ENCODE measurements at regions not wholly inside any gene's neighbourhood (a gene's known extent, or its start where the extent isn't known, plus 50 kb on each side); places are given as distances from the start of the nearest gene placed in this dataset.

DNA sequence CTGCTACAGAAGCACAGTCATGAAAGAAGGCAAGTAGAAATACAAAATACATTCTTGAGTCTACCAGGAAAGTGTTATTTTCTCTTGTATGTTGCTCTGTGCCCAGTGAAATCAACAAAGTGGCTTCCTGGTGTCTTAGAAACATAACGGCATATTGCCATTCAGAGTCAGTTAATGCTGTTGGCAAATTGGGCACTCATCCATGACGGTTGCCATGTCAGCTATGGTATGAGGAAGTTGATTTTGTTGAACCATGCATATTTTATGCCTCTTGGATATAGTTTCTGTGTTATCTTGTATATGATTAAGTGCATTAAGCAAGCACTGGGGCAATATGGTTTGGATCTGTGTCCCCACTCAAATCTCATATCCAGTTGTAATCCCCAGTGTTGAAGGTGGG lies 153.1 kb upstream of the CXADR start:
- no peak overlapping the region for H3K27ac ChIP-seq
- TF ChIP-seq ZFX (IDR thresholded peaks at IDR 0.05): no peak
- TF ChIP-seq, protein P1, sequence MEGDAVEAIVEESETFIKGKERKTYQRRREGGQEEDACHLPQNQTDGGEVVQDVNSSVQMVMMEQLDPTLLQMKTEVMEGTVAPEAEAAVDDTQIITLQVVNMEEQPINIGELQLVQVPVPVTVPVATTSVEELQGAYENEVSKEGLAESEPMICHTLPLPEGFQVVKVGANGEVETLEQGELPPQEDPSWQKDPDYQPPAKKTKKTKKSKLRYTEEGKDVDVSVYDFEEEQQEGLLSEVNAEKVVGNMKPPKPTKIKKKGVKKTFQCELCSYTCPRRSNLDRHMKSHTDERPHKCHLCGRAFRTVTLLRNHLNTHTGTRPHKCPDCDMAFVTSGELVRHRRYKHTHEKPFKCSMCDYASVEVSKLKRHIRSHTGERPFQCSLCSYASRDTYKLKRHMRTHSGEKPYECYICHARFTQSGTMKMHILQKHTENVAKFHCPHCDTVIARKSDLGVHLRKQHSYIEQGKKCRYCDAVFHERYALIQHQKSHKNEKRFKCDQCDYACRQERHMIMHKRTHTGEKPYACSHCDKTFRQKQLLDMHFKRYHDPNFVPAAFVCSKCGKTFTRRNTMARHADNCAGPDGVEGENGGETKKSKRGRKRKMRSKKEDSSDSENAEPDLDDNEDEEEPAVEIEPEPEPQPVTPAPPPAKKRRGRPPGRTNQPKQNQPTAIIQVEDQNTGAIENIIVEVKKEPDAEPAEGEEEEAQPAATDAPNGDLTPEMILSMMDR (conservative IDR thresholded peaks at IDR 0.05): no peak

DNA sequence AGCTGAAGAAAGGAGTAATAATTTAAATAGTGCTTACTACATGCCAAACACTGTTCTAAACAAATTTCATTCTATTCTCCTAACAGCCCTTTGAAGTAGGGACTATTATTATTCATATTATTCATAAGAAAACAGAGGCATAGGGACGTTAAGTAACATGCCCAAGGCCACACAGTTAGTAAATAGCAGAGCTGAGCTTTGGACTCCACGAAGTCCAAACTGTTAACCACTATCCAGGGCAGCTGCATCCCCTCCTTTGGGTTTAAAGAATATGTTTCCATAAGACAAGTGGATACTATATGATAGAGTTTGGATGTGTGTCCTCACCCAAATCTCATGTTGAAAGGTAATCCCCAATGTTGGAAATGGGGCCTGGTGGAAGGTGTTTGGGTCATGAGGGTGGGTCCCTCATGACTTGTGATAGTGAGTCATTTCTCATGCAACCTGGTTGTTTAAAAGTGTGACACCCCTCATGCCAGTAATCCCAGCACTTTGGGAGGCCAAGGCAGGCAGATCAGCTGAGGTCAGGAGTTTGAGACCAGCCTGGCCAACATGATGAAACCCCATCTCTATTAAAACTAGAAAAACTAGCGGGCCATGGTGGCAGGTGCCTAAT lies 144.0 kb upstream of the CXADR start:
- no peak overlapping the region for H3K27ac ChIP-seq
- TF ChIP-seq, protein P1 (conservative IDR thresholded peaks at IDR 0.05): no peak
- no peak for TF ChIP-seq ZFX (IDR thresholded peaks at IDR 0.05)

DNA sequence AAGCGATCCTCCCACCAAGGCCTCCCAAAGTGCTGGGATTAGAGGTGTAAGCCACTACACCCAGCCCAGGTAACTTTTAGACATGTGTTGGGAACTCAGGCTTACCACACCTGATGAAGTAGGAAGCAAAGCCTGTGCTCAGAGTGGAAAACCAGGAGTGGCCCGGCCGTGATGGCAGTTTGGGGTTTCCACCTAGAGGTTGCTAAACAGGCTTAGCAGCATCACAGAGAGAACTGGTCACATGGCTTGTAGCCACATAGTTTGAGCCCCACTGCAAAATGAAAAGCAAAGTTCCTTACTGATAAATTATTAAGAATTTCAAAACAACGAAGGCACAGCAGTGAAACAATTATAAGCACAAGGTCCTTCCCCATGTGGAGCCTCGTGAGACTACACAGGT lies 142.6 kb upstream of the CXADR start:
- TF ChIP-seq, protein P1 (conservative IDR thresholded peaks at IDR 0.05): no peak
- TF ChIP-seq ZFX (IDR thresholded peaks at IDR 0.05): no peak
- H3K27ac ChIP-seq: no peak overlapping the region

DNA sequence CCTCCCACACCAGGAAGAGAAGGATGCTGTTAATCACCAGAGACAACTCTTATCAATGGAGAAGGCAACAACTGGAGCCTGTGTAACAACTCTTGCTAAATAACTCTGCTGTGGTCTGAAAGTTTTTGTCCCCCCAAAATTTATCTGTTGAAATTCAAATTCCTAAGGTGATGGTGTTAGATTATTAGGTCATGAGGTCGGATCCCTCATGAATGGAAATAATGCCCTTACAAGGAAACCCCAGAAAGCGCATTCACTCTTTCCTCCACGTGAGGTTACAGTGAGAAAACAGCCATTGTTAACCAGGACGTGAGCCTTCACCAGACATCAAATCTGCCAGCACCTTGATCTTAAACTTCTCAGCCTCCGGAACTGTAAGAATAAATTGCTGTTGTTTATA lies 141.9 kb upstream of the CXADR start:
- H3K27ac ChIP-seq: no peak overlapping the region
- TF ChIP-seq ZFX (IDR thresholded peaks at IDR 0.05): no peak
- TF ChIP-seq, protein P1 (conservative IDR thresholded peaks at IDR 0.05): no peak

DNA sequence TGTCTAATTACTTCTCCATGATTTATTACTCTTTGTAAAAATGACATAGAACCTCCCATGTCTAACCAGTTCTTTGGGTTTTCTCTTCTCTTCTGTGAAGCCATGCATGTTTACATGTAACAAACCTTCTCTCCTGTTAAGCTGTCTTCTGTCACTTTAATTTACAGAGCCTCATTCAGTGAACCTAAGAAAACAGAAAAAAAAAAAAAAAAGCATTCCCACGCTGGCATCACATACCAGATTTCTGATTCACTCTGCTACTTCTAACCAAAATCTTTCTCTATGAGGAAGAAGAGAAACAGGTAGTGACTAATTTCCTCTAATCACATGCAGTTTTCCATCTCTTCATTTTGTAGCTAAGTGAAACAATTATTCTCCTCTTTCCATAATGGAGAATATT lies 141.4 kb upstream of the CXADR start:
- H3K27ac ChIP-seq: no peak overlapping the region
- TF ChIP-seq, protein P1 (conservative IDR thresholded peaks at IDR 0.05): no peak
- TF ChIP-seq ZFX (IDR thresholded peaks at IDR 0.05): no peak

DNA sequence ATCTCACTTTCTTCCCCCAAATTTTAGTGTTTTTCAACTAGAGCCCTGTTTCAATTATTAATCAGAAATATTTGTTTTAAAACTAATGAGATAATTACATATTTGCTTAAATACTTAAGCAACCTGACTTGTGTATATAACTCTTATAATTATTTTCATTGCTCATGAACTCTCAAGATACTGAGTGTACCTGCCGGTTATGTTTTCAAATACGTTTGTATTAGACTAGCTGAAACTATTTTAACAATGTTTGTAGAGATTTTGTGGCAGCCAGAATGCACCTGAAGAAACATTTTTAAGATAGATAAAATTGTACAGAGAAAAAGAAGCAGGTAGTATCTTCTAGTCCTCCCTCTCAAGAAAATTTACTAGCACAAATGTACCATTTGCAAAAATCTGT lies 140.6 kb upstream of the CXADR start:
- no peak for TF ChIP-seq ZFX (IDR thresholded peaks at IDR 0.05)
- TF ChIP-seq, protein P1 (conservative IDR thresholded peaks at IDR 0.05): no peak
- no peak overlapping the region for H3K27ac ChIP-seq

DNA sequence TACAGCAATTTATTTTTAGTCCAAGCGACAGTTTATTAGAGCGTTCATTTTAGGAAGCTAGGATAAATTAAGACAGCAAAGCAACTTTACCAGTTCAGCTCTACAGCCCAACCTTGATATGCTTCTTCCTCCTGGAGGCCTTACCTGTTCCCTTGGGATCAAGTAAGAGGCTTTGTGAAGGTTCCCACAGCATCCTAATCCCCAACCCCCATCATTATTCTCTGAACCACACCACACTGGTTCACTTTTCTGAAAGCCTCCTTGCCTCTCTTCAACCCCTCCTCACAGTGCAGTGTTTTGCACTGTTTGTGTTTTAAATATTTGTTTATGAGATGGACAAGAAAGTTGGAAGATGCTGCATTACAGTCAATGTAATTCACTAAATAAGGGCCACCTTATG lies 126.3 kb upstream of the CXADR start:
- H3K27ac ChIP-seq: no peak overlapping the region
- no peak for TF ChIP-seq ZFX (IDR thresholded peaks at IDR 0.05)
- TF ChIP-seq, protein P1 (conservative IDR thresholded peaks at IDR 0.05): no peak

Data from C4-2B (cell line).